Glomerular visceral epithelial cell (primary cell): ENCODE measurements at regions not wholly inside any gene's neighbourhood (a gene's known extent, or its start where the extent isn't known, plus 50 kb on each side); places are given as distances from the start of the nearest gene placed in this dataset.
"Not testable (repeated sequence)": the region's sequence is repeated elsewhere in the genome, so short reads cannot be mapped to it uniquely, and the experiment has no call there.

Experiments
- DNase-seq: peaks from one replicate; pipeline ENCODE4 v3.0.0-alpha.2; 2016; ENCODE audit errors: extremely low spot score

DNA sequence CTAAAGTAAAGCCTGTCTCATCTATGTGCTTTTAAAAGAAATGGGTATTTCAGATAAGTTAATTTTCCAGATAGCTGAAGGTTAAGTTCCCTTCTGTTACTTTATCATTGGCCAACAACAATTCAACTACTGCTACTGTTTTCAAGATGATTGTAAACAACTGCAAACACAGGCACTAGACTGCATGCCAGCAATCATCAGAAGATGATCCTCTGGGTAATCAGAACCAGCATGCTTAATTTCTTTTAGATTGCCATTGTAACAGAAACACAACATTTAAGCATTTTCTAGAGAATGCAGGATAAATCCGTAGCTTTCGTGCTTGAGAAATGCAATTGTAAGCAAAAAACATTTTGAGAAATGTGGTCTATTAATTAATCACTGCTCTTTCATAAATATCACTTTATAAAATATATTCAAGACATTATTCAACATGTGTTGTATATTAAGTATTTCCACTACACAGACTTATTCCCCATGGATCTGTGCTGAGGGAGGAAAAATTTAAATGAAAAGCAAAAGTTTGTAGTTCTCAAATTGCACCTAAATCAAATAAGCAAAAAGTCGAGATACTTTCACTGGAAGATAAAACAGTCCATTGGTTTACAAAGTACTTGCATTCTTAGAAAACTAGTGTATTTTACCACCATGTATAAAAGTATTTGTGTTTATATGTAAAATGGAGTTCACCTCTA, 133.7 kb downstream of the ATL2 start:
- DNase-seq = no peak

DNA sequence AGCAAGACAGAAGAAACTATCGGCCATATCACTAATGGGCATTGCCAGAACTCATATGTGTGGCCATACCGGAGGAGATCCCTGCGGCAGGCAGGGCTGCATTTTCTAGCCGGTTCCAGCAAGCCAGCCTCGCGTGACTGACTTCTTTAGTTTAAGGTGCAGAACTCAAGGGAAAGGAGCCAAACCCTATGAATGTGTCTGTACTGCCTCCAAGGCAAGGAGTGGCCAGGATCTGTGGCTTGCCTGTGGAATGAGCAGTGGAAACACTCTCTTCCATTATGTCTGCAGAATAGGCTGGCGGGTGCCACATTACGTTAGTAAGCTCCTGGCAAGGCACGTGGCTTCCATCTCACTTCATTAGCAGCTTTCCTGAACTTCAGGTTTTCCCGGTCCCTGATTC, 137.6 kb downstream of the ATL2 start:
- DNase-seq = peak; percentile 68

- DNase-seq = not testable (repeated sequence)
Measured at GRCh38 chr2:38238705-38239104, 138.4 kb downstream of the ATL2 start.

- DNase-seq = no peak
Measured at GRCh38 chr2:38237311-38237710, 139.8 kb downstream of the ATL2 start.

DNA sequence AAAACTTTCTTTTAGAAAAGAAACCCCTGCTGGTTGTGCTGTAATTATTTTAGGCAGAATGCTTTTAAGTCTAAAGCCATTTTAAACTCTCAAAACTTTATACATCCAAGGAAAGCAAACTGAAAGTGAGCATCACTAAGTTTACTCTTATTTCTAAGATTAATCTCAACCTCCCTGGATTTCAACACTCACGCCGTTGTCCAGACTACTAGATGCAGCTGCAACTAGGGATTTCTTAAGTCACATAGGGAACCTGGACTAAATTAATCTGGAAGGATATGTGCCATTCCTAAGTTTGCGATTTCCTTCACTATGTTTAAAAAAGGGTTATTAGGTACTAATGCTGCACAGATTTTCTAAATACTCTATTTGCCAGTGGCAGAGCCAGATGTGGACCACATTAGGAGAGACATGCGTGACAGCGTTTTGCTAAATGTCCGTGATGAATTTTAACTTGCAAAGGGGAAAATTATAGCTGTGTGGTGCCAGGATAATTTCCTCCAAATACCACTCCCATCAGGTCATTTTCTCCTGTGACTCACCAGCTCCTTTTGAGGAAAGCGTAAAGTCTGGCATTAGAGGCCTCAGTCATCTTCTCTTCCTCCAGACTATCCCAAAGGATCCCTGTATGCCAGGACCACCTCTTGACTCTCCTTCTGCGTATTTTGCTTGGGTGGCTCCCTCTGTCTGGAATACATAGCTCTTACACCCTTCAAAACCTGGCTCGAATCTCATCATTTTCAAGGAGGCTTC, 143.7 kb downstream of the ATL2 start:
- DNase-seq = peak; percentile 54

DNA sequence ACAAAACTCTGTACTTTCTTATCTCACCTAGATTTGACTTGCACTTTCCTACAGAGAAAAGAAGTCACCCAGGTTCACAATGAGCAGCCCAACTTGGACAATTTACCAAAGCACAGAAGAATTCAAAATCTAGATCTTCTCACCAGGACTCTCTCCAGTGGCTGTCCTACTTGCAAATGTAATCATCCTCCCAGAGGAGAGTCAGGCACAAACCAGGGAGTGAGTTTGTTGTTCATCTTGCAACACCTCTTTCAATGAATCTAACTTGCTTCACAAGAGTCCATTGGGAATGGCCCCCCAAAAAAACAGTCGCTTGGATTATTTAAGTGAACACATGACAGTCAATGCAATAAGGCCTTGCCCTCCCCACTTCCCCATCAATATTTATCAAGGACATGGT, 144.6 kb downstream of the ATL2 start:
- no peak for DNase-seq

- DNase-seq = no peak
Measured at GRCh38 chr2:38230756-38231155, 146.3 kb downstream of the ATL2 start.

DNA sequence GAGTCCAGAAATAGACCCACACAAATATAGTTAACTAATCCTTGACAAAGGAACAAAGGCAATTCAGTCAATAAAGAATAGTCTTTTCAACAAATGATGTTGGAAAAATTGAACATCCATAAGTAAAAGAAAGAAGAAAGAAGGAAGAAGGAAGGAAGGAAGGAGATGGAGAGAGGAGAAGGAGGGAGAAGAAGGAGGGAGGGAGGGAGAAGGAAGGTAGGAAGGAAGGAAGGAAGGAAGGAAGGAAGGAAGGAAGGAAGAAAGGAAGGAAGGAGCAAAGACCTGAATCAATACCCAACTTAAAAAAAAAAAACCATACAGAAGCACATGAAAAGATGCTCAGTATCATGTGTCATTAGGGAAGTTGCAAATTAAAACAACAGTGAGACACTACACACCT, 148.3 kb downstream of the ATL2 start:
- DNase-seq = no peak

DNA sequence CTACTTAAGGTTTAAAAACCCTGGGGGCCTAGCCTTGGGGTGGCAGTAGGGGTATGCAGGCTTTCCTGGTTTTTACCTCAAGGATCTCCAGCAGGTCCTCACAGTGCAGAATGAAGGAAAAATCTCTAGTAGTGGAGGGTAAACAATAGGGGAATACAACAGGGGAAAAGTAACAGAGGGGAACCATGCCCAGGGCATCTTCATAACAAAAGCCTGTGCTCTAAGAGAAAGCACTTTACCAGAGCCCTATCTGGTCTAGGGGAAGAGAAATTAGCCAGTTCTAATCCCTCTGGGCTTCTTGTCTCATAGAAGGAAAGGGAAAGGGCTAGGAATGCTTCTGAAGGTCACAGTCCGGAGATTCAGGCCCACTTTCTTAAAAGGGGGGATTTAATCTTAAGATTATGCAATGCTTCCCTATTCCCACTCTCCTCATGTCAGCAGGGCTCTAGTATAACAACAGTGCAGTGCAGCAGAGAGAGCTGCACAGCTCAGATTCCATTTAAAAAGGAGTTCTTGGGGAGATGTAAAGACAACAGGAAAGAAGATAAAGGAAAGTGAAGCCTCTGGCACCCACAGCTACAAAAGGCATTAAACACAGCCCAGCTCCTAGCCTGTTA, 149.0 kb upstream of the CYP1B1 start:
- DNase-seq = no peak

DNA sequence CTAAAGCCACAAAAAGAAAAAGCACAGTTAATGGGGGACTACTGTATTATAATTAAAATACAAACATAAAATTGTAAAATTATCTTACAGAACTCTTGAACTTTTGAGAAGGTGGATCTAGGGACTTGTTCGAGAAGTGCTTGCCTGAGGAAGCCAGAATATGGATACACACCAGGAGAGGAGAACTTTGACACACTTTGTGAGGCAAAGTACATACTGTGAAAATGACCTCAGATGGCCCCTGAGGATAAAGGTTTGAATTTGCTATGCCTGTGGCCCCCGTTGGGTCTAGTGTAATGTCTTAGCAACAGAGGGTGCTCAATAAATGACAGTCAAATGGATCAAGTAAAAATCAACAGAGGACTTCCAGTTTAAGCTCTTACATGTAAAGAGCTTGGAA, 148.2 kb upstream of the CYP1B1 start:
- DNase-seq = no peak

DNA sequence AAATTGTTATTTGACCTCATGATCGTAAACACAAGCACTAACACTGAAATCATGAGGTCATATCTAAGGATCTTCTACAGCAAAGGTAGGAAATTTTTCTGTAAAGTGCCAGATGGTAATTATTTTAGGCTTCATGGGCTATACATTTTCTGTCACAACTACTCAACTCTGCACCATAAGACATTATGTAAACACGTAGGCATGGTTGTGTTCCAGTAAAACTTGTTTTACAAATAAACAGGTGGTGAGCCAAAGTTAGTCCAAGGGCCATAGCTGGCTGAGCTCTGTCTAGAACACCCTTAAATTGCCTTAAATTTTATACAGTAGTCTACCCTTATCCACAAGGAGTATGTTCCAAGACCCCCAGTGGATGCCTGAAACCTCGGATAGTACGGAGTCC, 147.3 kb upstream of the CYP1B1 start:
- no peak for DNase-seq

- DNase-seq = no peak
Measured at GRCh38 chr2:38220164-38220563, 144.2 kb upstream of the CYP1B1 start.

DNA sequence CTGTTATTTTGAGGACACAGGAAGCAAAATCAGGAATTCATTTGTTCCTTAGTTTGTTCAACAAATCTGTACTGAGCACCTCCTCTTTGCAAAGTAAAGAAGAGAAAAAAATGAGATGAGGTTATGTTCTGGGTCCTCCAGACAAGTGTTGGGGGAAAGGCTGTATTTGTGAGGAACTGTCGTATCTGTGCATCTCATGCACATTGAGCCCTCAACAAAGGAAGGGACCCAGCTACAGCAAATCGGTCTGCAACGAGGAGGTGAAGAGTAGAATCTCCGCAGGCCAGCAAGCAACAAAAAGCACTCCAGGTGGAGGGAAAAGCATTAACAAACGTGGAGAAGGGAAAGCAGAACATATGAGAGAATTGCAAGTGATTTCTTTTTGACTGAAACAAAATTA, 143.0 kb upstream of the CYP1B1 start:
- no peak for DNase-seq

- no peak for DNase-seq
Measured at GRCh38 chr2:38218591-38218991, 142.6 kb upstream of the CYP1B1 start.

DNA sequence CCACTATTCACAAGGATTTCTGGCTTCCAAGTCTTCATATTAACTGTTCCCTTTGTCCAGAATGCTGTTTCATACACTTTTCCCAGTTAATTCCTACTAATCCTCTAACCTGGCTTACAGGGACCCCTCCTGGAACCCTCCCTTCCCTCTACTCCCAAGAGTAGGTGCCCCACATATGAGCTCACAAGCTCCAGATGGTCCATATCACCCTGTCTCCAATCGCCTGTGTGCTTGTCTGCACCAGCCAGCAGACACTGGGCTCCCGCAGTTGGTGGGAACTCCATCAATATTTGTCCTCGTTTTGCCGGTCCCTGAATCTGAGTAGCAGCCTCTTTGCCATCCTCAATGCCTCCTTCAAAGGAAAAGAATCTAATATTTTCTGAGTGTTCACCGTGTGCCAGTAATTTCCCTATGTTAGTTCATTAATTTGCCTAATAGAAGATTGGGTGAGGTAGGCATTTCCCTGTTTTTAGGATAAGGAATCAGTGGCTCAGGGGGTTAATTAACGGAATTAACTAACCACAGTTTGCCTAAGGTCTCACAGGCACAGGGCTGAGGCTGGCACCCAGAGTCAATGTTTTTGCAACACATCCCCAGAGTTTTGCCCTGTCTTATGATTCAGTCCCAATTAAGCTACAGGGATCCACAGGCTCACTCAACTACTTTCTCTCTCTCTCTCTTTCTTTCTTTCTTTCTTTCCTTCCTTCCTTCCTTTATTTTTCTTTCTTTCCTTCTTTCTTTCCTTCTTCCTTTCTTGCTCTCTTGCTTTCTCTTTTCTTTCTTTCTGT, 141.6 kb upstream of the CYP1B1 start:
- no peak for DNase-seq

- DNase-seq = no peak
Measured at GRCh38 chr2:38216886-38217285, 140.9 kb upstream of the CYP1B1 start.

GRCh38 chr2:38215993-38216392, 140.0 kb upstream of the CYP1B1 start:
- no peak for DNase-seq

- DNase-seq = no peak
Measured at GRCh38 chr2:38215522-38215921, 139.6 kb upstream of the CYP1B1 start.

- DNase-seq = no peak
Measured at GRCh38 chr2:38214209-38214717, 138.3 kb upstream of the CYP1B1 start.

DNA sequence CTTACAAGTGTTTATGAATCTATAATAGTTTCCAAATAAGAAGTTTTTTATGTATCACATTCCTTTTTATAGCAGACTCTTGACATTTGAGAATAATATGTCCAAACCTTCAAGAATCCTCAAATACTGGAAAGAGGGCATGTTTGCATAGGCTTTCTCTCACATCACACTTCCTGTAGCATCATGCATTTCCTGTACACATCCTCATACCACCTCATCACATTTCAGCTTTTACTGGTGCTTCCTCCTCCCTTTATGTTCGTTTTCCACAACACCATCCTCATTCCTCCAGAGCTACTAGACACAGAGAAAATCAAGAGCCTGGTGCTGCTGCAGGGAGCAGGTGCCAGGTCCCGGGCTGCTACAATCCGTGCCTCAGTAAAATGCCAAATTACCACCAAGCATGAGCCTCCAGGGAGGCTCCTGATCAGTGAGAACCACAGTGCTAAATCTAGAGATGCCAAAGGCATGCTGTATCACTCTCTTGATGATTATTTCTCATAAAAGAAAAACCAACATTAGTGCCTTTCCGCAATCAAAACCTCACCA, 137.7 kb upstream of the CYP1B1 start:
- no peak for DNase-seq

- no peak for DNase-seq
Measured at GRCh38 chr2:38212312-38212711, 136.4 kb upstream of the CYP1B1 start.

DNA sequence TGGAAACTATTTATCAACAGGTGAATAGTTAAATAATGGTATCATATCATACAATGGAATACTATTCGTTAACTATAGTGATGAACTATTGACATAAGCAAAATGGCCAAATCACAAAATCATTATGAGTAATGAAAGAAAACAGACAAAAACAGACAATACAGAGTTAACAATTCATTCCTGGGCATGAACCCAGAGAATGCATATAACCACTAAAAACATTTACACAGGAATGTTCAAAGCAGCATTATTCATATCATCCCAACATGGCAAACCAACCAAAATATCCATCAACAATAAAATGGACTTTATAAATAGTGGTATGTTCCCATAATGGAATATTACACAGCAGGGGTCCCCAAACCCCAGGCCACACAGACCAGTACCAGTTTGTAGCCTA, 131.2 kb upstream of the CYP1B1 start:
- no peak for DNase-seq
